Coronary artery (tissue), 2 donors: ENCODE measurements at regions not wholly inside any gene's neighbourhood (a gene's known extent, or its start where the extent isn't known, plus 50 kb on each side); places are given as distances from the start of the nearest gene placed in this dataset.

Source experiments
- DNase-seq: peaks from one replicate; pipeline ENCODE4 v3.0.0-alpha.2; 2017; ENCODE audit warnings: low spot score
- H3K27ac ChIP-seq, 2 donors: fragments of 200-600 bp; sonication (generic); one replicate each; pipeline ENCODE4 v1.5.1; 2016 to 2019
- H3K4me3 ChIP-seq: fragments of 200-600 bp; sonication (generic); 2 replicates; pipeline ENCODE4 v1.5.1; 2016; ENCODE audit warnings: mild to moderate bottlenecking, moderate library complexity
- TF ChIP-seq, protein P1 (sequence below): fragments of 200-600 bp; sonication (generic); IDR thresholded peaks from one replicate; pipeline ENCODE4 v1.5.1; 2019; ENCODE audit warnings: antibody characterized with exemption

- TF ChIP-seq, protein P1, sequence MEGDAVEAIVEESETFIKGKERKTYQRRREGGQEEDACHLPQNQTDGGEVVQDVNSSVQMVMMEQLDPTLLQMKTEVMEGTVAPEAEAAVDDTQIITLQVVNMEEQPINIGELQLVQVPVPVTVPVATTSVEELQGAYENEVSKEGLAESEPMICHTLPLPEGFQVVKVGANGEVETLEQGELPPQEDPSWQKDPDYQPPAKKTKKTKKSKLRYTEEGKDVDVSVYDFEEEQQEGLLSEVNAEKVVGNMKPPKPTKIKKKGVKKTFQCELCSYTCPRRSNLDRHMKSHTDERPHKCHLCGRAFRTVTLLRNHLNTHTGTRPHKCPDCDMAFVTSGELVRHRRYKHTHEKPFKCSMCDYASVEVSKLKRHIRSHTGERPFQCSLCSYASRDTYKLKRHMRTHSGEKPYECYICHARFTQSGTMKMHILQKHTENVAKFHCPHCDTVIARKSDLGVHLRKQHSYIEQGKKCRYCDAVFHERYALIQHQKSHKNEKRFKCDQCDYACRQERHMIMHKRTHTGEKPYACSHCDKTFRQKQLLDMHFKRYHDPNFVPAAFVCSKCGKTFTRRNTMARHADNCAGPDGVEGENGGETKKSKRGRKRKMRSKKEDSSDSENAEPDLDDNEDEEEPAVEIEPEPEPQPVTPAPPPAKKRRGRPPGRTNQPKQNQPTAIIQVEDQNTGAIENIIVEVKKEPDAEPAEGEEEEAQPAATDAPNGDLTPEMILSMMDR, result no peak
- Histone ChIP-seq H3K27ac (peak overlapping the region; percentile 37 to 81), H3K4me3 (no peak overlapping the region)
- DNase-seq, result no peak
Measured at GRCh38 chr14:49971156-49972130, 78.6 kb downstream of the ARF6 start.

DNA sequence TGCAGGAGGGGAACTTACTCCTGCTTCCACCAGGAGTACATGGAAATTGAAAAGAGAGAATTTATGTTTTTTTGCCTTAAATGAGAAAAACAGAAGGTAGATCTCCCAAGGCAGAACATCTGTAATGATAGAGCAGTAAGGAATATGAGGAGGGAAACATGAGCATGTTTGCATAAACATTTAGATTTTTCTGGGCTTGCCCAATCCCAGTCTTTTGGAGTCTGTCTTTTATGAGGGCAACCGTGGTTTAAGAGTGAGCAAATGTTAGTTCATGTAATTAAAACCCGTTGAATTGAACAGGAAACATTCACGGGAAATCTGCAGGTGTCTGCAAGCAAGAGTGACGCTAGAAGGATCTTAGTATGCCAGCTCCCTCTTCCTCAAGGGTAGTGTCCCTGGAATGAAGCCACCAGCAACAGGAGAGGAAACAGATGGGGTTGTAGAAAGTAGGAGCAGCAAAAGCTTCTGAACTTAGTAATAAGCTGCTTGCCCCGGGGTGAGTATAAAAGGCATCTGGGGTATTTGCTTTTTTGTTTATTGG, 79.3 kb downstream of the ARF6 start:
- DNase-seq, result no peak
- Histone ChIP-seq H3K4me3 (peak overlapping the region; percentile 40), H3K27ac (peak overlapping the region; percentile 25 to 81)

DNA sequence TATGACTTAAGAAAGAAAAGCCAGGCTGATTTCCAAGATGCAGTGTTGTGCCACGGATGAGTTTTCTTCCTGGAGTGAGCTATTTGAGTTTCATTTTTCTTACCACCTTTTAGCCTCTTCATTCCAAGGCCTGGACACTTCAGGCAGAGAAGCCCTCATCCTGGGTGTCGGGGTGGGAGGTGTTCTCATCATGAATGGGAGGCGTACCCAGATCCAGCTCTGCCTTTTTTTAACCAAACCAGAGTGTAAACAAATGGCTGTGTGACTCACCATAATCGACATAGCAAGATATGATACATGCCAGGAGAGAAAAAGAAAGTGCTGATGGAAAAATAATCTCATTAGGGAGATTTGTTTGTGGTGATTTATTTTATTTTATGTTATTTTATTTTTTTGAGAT, 79.9 kb downstream of the ARF6 start:
- peak overlapping the region; percentile 40 for H3K4me3 ChIP-seq
- no peak for DNase-seq
- peak overlapping the region; percentile 25 to 81 for H3K27ac ChIP-seq
- TF ChIP-seq, protein P1, result no peak

More for the DNA sequence above, 79.3 kb downstream of the ARF6 start:
- TF ChIP-seq, protein P1, result no peak

DNA sequence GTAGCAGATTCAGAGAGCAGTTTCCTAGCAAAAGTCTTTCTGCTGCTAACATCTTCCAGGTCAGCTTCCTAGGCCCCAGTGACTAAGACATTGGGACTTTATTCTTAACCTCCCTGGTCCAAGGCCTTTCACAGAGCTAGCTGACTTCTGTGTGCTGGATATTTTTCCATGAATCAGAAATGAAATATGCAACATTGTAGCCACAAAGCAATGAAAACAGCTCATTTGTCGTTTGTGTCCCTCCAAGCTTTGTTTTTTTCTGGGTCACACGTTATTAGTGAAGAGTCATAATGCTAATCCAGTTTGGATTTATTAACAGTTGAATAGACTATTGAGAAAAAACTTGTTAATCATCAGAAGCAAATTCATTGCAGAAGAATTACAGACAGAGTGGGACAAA, 82.4 kb downstream of the ARF6 start:
- no peak for DNase-seq
- TF ChIP-seq, protein P1, result no peak
- Histone ChIP-seq H3K4me3 (no peak overlapping the region), H3K27ac (peak overlapping the region; percentile 76 to 81)

- Histone ChIP-seq H3K27ac (peak overlapping the region; percentile 76 to 81), H3K4me3 (no peak overlapping the region)
- DNase-seq, result no peak
- TF ChIP-seq, protein P1, result no peak
Measured at GRCh38 chr14:49975799-49976198, 82.9 kb downstream of the ARF6 start.

GRCh38 chr14:49977126-49977841, 84.4 kb downstream of the ARF6 start:
- no peak overlapping the region for H3K4me3 ChIP-seq
- peak overlapping the region in 1 of 2 donors; percentile 61 for H3K27ac ChIP-seq
- TF ChIP-seq, protein P1, result no peak
- no peak for DNase-seq
